Nephron progenitor cell (in vitro differentiated cells): ENCODE measurements at regions not wholly inside any gene's neighbourhood (a gene's known extent, or its start where the extent isn't known, plus 50 kb on each side); places are given as distances from the start of the nearest gene placed in this dataset.

Experiments
- DNase-seq: peaks from one replicate; pipeline ENCODE4 v3.0.0; 2021
- H3K27ac Mint-ChIP-seq: 2 replicates; pipeline ENCODE4 v1.8.0; 2021; ENCODE audit warnings: mild to moderate bottlenecking, moderate library complexity, mixed read lengths
- H3K27me3 Mint-ChIP-seq: 2 replicates; pipeline ENCODE4 v1.8.0; 2021; ENCODE audit warnings: mild to moderate bottlenecking, low read depth, mixed read lengths; ENCODE audit not compliant: poor library complexity
- H3K36me3 Mint-ChIP-seq: 2 replicates; pipeline ENCODE4 v1.8.0; 2021; ENCODE audit warnings: low read depth, mixed read lengths
- H3K4me1 Mint-ChIP-seq: 2 replicates; pipeline ENCODE4 v1.8.0; 2021; ENCODE audit warnings: mixed read lengths
- H3K4me3 Mint-ChIP-seq: 2 replicates; pipeline ENCODE4 v1.8.0; 2021; ENCODE audit warnings: mild to moderate bottlenecking, moderate library complexity, mixed read lengths
- H3K9me3 Mint-ChIP-seq: 2 replicates; pipeline ENCODE4 v1.8.0; 2021; ENCODE audit warnings: mild to moderate bottlenecking, moderate library complexity, mixed read lengths
- CTCF ChIP-seq: fragments of 200-600 bp; sonication (generic); IDR thresholded peaks from 2 replicates; pipeline ENCODE4 v1.5.0; 2021; ENCODE audit warnings: antibody characterized with exemption

- Mint-ChIP-seq H3K36me3 (no peaks in the 10 kb centered on the region), H3K4me1 (no peaks in the 10 kb centered on the region), H3K27me3 (no peaks in the 10 kb centered on the region), H3K4me3 (no peak overlapping the region), H3K27ac (no peak overlapping the region), H3K9me3 (no peaks in the 10 kb centered on the region)
- no peak for TF ChIP-seq CTCF
- no peak for DNase-seq
Observed at GRCh38 chr1:239239529-239239928, 146.8 kb upstream of the CHRM3 start.

- H3K4me3 Mint-ChIP-seq: no peak overlapping the region
- H3K27me3 Mint-ChIP-seq: no peaks in the 10 kb centered on the region
- H3K27ac Mint-ChIP-seq: no peak overlapping the region
- no peak for DNase-seq
- no peaks in the 10 kb centered on the region for H3K36me3 Mint-ChIP-seq
- no peak for TF ChIP-seq CTCF
- H3K4me1 Mint-ChIP-seq: no peaks in the 10 kb centered on the region
- no peaks in the 10 kb centered on the region for H3K9me3 Mint-ChIP-seq
Observed at GRCh38 chr1:239237912-239238311, 148.5 kb upstream of the CHRM3 start.

- no peak overlapping the region for H3K27ac Mint-ChIP-seq
- no peak for DNase-seq
- no peaks in the 10 kb centered on the region for H3K4me1 Mint-ChIP-seq
- no peaks in the 10 kb centered on the region for H3K27me3 Mint-ChIP-seq
- no peak for TF ChIP-seq CTCF
- H3K36me3 Mint-ChIP-seq: no peaks in the 10 kb centered on the region
- H3K9me3 Mint-ChIP-seq: no peaks in the 10 kb centered on the region
- no peak overlapping the region for H3K4me3 Mint-ChIP-seq
Observed at GRCh38 chr1:239233626-239234025, 152.7 kb upstream of the CHRM3 start.

- TF ChIP-seq CTCF: no peak
- no peaks in the 10 kb centered on the region for H3K4me1 Mint-ChIP-seq
Observed at GRCh38 chr1:239232921-239233320, 153.4 kb upstream of the CHRM3 start.

GRCh38 chr1:239228451-239228850 lies 157.9 kb upstream of the CHRM3 start:
- H3K4me3 Mint-ChIP-seq: no peak overlapping the region
- no peaks in the 10 kb centered on the region for H3K36me3 Mint-ChIP-seq
- DNase-seq: no peak
- peaks cover 29% of the 10 kb centered on the region for H3K9me3 Mint-ChIP-seq
- no peak overlapping the region for H3K27ac Mint-ChIP-seq
- TF ChIP-seq CTCF: no peak
- no peaks in the 10 kb centered on the region for H3K27me3 Mint-ChIP-seq
- no peaks in the 10 kb centered on the region for H3K4me1 Mint-ChIP-seq

More at GRCh38 chr1:239232921-239233320, 153.4 kb upstream of the CHRM3 start:
- Mint-ChIP-seq H3K27me3 (no peaks in the 10 kb centered on the region), H3K4me3 (no peak overlapping the region), H3K36me3 (no peaks in the 10 kb centered on the region), H3K27ac (no peak overlapping the region), H3K9me3 (no peaks in the 10 kb centered on the region)
- DNase-seq: no peak

- peaks cover 58% of the 10 kb centered on the region for H3K9me3 Mint-ChIP-seq
- H3K36me3 Mint-ChIP-seq: no peaks in the 10 kb centered on the region
- no peak for DNase-seq
- H3K27me3 Mint-ChIP-seq: no peaks in the 10 kb centered on the region
- H3K4me1 Mint-ChIP-seq: no peaks in the 10 kb centered on the region
- TF ChIP-seq CTCF: no peak
- no peak overlapping the region for H3K4me3 Mint-ChIP-seq
- no peak overlapping the region for H3K27ac Mint-ChIP-seq
Observed at GRCh38 chr1:239225396-239225795, 161.0 kb upstream of the CHRM3 start.
